Thyroid gland (tissue), 4 donors: ENCODE measurements at regions not wholly inside any gene's neighbourhood (a gene's known extent, or its start where the extent isn't known, plus 50 kb on each side); places are given as distances from the start of the nearest gene placed in this dataset.
A peak's percentile ranks its signal among the peaks of the same experiment; 100 is the strongest.

Experiments used
- DNase-seq, 2 donors: peaks; one replicate each; pipeline ENCODE4 v3.0.0-alpha.2; 2019
- H3K27ac ChIP-seq, 3 donors: fragments of 200-600 bp; sonication (generic); 1 replicate in 2 of 3; 2 replicates in 1 of 3; pipeline ENCODE4 v1.5.1; 2016 to 2019; ENCODE audit warnings: mild to moderate bottlenecking in 1 of 3, moderate library complexity in 1 of 3
- H3K27me3 ChIP-seq: fragments of 200-600 bp; sonication (generic); one replicate; pipeline ENCODE4 v1.5.1; 2019
- H3K36me3 ChIP-seq, 2 donors: fragments of 200-600 bp; sonication (generic); one replicate each; pipeline ENCODE4 v1.5.1; 2016 to 2019
- H3K4me1 ChIP-seq, 2 donors: fragments of 200-600 bp; sonication (generic); one replicate each; pipeline ENCODE4 v1.5.1; 2017 to 2019
- H3K4me3 ChIP-seq, 3 donors: fragments of 200-600 bp; sonication (generic); replicated peaks in 1 of 3; 1 replicate in 2 of 3; 2 replicates in 1 of 3; pipeline ENCODE4 v1.5.1; 2016; ENCODE audit warnings: mild to moderate bottlenecking in 1 of 3
- H3K9me3 ChIP-seq: fragments of 200-600 bp; sonication (generic); one replicate; pipeline ENCODE4 v1.5.1; 2017
- POLR2A ChIP-seq, 2 donors: fragments of 450-650 bp; IDR thresholded peaks; one replicate each; pipeline ENCODE4 v1.6.1; 2017; ENCODE audit warnings: antibody characterized with exemption in 2 of 2, mild to moderate bottlenecking in 2 of 2, moderate library complexity in 1 of 2
- WGBS, 2 donors: methylation state at CpG; one replicate each; pipeline ENCODE4 v1.1.5; 2017; 5-methylcytosine and 5-hydroxymethylcytosine counted together
- intact Hi-C: fragments of 100-400 bp; cut with DNase I; formaldehyde crosslinking; loops from one replicate; pipeline ENCODE4 v1.15.1; 2023
- TF ChIP-seq, protein P1 (sequence below), 6 experiments: fragments of 200-600 bp in 3 of 6; fragments of 450-650 bp in 3 of 6; sonication (generic) in 3 of 6; IDR thresholded peaks; one replicate each; pipeline ENCODE4 v1.5.1; 2016 to 2019; ENCODE audit warnings: antibody characterized with exemption in 6 of 6, mild to moderate bottlenecking in 2 of 6, inconsistent platforms in 1 of 6, moderate library complexity in 1 of 6

- 30 to 34% methylated on average over 5 of the region's 5 CpGs for WGBS, 2 donors
- intact Hi-C loops, result no loop called here
- Histone ChIP-seq H3K4me3 (no peak overlapping the region), H3K27ac (no peak overlapping the region), H3K4me1 (peaks cover 0 to 18% of the 10 kb centered on the region in 2 donors), H3K36me3 (no peaks in the 10 kb centered on the region), H3K9me3 (no peaks in the 10 kb centered on the region), H3K27me3 (no peaks in the 10 kb centered on the region)
- peak; percentile 6 to 35 for DNase-seq
- TF ChIP-seq, protein P1, sequence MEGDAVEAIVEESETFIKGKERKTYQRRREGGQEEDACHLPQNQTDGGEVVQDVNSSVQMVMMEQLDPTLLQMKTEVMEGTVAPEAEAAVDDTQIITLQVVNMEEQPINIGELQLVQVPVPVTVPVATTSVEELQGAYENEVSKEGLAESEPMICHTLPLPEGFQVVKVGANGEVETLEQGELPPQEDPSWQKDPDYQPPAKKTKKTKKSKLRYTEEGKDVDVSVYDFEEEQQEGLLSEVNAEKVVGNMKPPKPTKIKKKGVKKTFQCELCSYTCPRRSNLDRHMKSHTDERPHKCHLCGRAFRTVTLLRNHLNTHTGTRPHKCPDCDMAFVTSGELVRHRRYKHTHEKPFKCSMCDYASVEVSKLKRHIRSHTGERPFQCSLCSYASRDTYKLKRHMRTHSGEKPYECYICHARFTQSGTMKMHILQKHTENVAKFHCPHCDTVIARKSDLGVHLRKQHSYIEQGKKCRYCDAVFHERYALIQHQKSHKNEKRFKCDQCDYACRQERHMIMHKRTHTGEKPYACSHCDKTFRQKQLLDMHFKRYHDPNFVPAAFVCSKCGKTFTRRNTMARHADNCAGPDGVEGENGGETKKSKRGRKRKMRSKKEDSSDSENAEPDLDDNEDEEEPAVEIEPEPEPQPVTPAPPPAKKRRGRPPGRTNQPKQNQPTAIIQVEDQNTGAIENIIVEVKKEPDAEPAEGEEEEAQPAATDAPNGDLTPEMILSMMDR (IDR thresholded peaks at IDR 0.05), result no peak
These were observed 98.8 kb upstream of the BMPER start for GRCh38 chr7:33806298-33807154.

GRCh38 chr7:33807155-33807530, 98.2 kb upstream of the BMPER start:
- TF ChIP-seq POLR2A (IDR thresholded peaks at IDR 0.05), result no peak
- TF ChIP-seq, protein P1 (IDR thresholded peaks at IDR 0.05), result no peak
- H3K4me3 ChIP-seq, result no peak overlapping the region
- H3K9me3 ChIP-seq, result no peaks in the 10 kb centered on the region
- intact Hi-C loops, result no loop called here
- H3K27ac ChIP-seq, result no peak overlapping the region
- WGBS, 2 donors, result 74 to 89% methylated on average over 5 of the region's 5 CpGs
- H3K27me3 ChIP-seq, result no peaks in the 10 kb centered on the region
- peaks cover 0 to 18% of the 10 kb centered on the region in 2 donors for H3K4me1 ChIP-seq
- H3K36me3 ChIP-seq, result no peaks in the 10 kb centered on the region
- DNase-seq, result no peak

DNA sequence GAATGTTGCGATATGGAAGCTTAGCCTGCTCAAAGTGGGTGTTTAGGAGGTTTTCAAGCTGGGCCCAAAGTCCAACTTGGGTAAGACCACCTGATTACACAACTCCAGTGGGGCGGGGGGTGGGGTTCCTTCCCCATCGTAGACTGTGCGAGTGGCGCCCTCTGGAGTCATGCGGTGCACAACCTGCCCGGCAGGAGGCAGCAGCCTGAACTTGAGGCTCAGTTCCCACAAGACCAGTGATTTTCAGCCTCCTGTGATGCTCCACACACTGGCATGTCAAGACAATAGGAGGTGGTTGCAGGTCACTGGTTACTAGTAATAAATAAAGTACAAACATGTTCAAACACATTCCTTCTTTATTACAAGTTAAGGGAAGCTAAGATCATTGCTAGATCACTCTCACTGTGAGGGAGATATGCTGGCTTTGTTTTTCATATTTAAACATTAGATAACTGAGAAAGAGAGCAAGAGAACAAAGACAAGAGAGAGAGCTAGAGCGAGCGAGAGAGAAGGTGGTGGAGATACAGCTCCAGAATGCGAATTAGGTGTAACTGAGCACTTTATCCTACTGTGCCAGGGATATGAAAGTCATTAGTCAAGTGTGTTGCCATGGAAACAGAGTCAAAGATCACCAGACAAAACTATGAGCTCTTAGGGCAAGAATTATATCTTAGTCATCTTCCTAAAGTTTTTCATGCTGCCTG, 97.4 kb upstream of the BMPER start:
- WGBS, 2 donors, result 62 to 88% methylated on average over 7 to 9 of the region's 10 CpGs

DNA sequence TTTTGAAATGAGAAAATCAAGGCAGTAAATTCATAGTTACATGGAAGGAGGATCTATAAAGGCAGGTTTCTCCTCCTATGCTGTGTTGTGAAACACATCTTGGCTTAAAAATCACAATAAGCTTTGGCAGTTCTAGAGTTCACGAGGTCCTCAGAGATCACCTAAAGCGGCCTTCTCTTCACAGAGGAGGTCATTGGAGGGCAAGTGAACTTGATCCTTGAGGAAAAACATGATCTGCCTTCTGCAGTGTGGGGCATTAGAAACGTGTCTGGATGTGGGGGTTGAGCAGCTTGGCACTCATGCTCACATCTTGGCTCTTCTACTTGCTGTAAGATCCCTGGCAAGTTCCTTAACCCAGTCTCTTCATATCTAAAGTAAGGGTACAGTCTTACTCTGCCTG, 96.1 kb upstream of the BMPER start:
- peaks cover 0 to 18% of the 10 kb centered on the region in 2 donors for H3K4me1 ChIP-seq
- no peak for TF ChIP-seq POLR2A (IDR thresholded peaks at IDR 0.05)
- TF ChIP-seq, protein P1 (IDR thresholded peaks at IDR 0.05), result no peak
- H3K4me3 ChIP-seq, result no peak overlapping the region
- no peaks in the 10 kb centered on the region for H3K36me3 ChIP-seq
- H3K27ac ChIP-seq, result no peak overlapping the region
- intact Hi-C loops, result no loop called here
- DNase-seq, result no peak
- no peaks in the 10 kb centered on the region for H3K9me3 ChIP-seq
- H3K27me3 ChIP-seq, result no peaks in the 10 kb centered on the region
- 40 to 45% methylated on average over 3 of the region's 3 CpGs for WGBS, 2 donors

More for the DNA sequence above, 97.4 kb upstream of the BMPER start:
- Histone ChIP-seq H3K27me3 (no peaks in the 10 kb centered on the region), H3K36me3 (no peaks in the 10 kb centered on the region), H3K9me3 (no peaks in the 10 kb centered on the region), H3K27ac (no peak overlapping the region), H3K4me3 (no peak overlapping the region), H3K4me1 (peaks cover 0 to 18% of the 10 kb centered on the region in 2 donors)
- no peak for DNase-seq
- TF ChIP-seq POLR2A (IDR thresholded peaks at IDR 0.05), result no peak
- TF ChIP-seq, protein P1 (IDR thresholded peaks at IDR 0.05), result no peak
- intact Hi-C loops, result no loop called here

DNA sequence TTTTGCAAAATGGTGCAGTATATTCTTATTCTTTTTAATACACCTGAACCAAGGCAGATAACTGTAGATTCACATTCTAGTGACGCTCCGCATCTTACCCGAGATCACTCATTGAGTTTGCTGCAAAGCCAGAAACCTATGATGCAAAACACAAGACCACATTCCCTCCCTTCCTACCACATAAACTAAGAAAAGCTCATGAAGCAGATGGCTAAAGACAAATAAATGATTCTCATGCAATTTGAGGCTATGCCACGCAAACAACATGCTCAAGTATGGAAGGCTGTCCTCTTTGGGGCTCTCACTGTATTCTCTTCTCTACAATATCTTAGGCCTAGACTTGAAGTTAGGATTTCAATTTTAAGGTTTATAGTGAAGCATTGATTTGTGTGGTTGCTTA, 95.0 kb upstream of the BMPER start:
- no peak for DNase-seq
- Histone ChIP-seq H3K9me3 (no peaks in the 10 kb centered on the region), H3K27ac (no peak overlapping the region), H3K4me3 (no peak overlapping the region), H3K27me3 (no peaks in the 10 kb centered on the region), H3K4me1 (peaks cover 0 to 18% of the 10 kb centered on the region in 2 donors), H3K36me3 (no peaks in the 10 kb centered on the region)
- TF ChIP-seq, protein P1 (IDR thresholded peaks at IDR 0.05), result no peak
- TF ChIP-seq POLR2A (IDR thresholded peaks at IDR 0.05), result no peak
- 97 to 98% methylated on average over 4 of the region's 4 CpGs for WGBS, 2 donors
- intact Hi-C loops, result no loop called here
